Right lobe of liver (tissue), 6 donors: ENCODE measurements at regions not wholly inside any gene's neighbourhood (a gene's known extent, or its start where the extent isn't known, plus 50 kb on each side); places are given as distances from the start of the nearest gene placed in this dataset.

Source experiments
- ATAC-seq, 4 donors: fragments of 200-7000 bp; cut with Tn5 transposase; one replicate each; pipeline ENCODE4 v1.9.1; 2020; ENCODE audit warnings: mild to moderate bottlenecking in 4 of 4, moderate library complexity in 4 of 4
- DNase-seq, 3 donors: peaks; one replicate each; pipeline ENCODE4 v3.0.0-alpha.2; 2020
- H3K27ac ChIP-seq, 3 donors: fragments of 200-600 bp; one replicate each; pipeline ENCODE4 v1.8.0; 2022
- H3K27me3 ChIP-seq, 2 donors: fragments of 200-600 bp; one replicate each; pipeline ENCODE4 v1.8.0; 2022
- H3K36me3 ChIP-seq, 4 donors: fragments of 200-600 bp; sonication (generic) in 1 of 4; one replicate each; pipeline versions ENCODE4 v1.5.1 to v1.8.0; 2017 to 2022; ENCODE audit warnings: control low read depth in 1 of 4
- H3K4me1 ChIP-seq, 4 donors: fragments of 200-600 bp; sonication (generic) in 1 of 4; one replicate each; pipeline versions ENCODE4 v1.5.1 to v1.8.0; 2017 to 2022; ENCODE audit warnings: control low read depth in 1 of 4
- H3K4me3 ChIP-seq, 3 donors: fragments of 200-600 bp; one replicate each; pipeline ENCODE4 v1.8.0; 2022
- H3K9me3 ChIP-seq, 4 donors: fragments of 200-600 bp; sonication (generic) in 1 of 4; one replicate each; pipeline versions ENCODE4 v1.5.1 to v1.8.0; 2017 to 2022; ENCODE audit warnings: control low read depth in 1 of 4
- POLR2A ChIP-seq: fragments of 450-650 bp; IDR thresholded peaks from one replicate; pipeline ENCODE4 v1.6.1; 2017; ENCODE audit warnings: antibody characterized with exemption, mild to moderate bottlenecking
- WGBS: methylation state at CpG from one replicate; pipeline ENCODE4 v1.1.6; 2018; ENCODE audit warnings: low coverage, low lambda C conversion rate; ENCODE audit not compliant: insufficient coverage; ENCODE audit errors: missing lambda C conversion rate; 5-methylcytosine and 5-hydroxymethylcytosine counted together
- intact Hi-C, 2 donors: fragments of 100-400 bp; cut with DNase I; formaldehyde crosslinking; loops; one replicate each; pipeline versions ENCODE4 v1.11.2 to v1.14.1; 2022
- TF ChIP-seq, protein P1 (sequence below), 4 donors: fragments of 200-600 bp in 3 of 4; fragments of 450-650 bp in 1 of 4; IDR thresholded peaks; one replicate each; pipeline versions ENCODE4 v1.5.1 to v1.8.0; 2016 to 2022; ENCODE audit warnings: antibody characterized with exemption in 4 of 4, mild to moderate bottlenecking in 2 of 4
- donor health status: DM: no; HTN: yes; CAD: no.
- donor health status: DM: no; HTN: no; CAD: no.
- donor health status: DM: no; HTN: no; CAD: no.
- donor health status: DM: no; HTN: yes; CAD: no.
- donor health status: DM: no; HTN: yes; CAD: no.

DNA sequence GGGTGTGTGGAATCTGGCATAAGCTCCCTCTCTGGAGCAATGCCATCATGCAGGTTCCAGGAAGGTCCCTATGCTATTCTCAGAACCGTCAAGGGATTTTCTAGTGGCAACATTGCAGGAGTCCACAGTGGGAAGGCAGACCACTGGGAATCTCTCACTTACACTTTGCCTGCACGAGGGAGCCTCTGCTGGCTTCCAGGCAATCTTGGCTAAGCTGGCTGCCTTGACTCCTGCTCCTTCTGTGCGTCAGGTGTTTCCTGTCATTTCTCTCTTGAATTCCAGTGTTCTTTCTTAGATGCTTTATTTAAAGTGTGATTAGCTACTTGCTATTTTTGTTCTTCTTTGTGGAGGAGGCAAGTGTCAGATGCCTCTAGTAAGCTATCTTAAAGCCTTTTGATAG, 414.0 kb upstream of the ATP2B1 start:
- DNase-seq (no peak), ATAC-seq (no peak)
- H3K36me3 ChIP-seq = no peaks in the 10 kb centered on the region
- no peak overlapping the region for H3K27ac ChIP-seq
- intact Hi-C loops = no loop called here
- TF ChIP-seq POLR2A = no peak
- TF ChIP-seq, protein P1, sequence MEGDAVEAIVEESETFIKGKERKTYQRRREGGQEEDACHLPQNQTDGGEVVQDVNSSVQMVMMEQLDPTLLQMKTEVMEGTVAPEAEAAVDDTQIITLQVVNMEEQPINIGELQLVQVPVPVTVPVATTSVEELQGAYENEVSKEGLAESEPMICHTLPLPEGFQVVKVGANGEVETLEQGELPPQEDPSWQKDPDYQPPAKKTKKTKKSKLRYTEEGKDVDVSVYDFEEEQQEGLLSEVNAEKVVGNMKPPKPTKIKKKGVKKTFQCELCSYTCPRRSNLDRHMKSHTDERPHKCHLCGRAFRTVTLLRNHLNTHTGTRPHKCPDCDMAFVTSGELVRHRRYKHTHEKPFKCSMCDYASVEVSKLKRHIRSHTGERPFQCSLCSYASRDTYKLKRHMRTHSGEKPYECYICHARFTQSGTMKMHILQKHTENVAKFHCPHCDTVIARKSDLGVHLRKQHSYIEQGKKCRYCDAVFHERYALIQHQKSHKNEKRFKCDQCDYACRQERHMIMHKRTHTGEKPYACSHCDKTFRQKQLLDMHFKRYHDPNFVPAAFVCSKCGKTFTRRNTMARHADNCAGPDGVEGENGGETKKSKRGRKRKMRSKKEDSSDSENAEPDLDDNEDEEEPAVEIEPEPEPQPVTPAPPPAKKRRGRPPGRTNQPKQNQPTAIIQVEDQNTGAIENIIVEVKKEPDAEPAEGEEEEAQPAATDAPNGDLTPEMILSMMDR (IDR thresholded peaks at IDR 0.05) = no peak
- H3K4me1 ChIP-seq = no peaks in the 10 kb centered on the region
- H3K4me3 ChIP-seq = no peak overlapping the region
- peaks cover 0 to 5% (median 0%) of the 10 kb centered on the region in 4 donors for H3K9me3 ChIP-seq
- H3K27me3 ChIP-seq = no peaks in the 10 kb centered on the region
- 67% methylated on average over 1 of the region's 3 CpGs for WGBS

DNA sequence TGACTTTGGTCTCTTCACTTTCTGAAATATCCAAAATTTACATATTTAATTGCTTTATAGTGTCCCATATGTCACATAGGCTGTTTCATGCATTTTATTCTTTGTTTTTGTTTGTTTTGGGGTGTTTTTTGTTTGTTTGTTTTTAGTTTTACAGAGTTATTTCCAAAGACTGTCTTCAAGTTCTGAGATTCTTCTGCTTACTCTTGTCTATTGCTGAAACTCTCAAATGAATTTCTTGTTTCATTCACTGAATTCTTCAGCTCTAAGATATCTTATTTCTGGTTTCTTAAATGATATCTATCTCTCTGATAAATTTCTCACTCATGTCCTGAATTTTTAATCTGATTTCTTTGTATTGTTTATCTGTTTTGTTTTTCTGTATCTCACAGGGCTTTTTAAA, 412.0 kb upstream of the ATP2B1 start:
- no peaks in the 10 kb centered on the region for H3K4me1 ChIP-seq
- H3K36me3 ChIP-seq = no peaks in the 10 kb centered on the region
- no peak for TF ChIP-seq POLR2A
- TF ChIP-seq, protein P1 (IDR thresholded peaks at IDR 0.05) = no peak
- no peak for DNase-seq
- H3K27ac ChIP-seq = no peak overlapping the region
- no peaks in the 10 kb centered on the region for H3K27me3 ChIP-seq
- intact Hi-C loops = no loop called here
- no peak for ATAC-seq
- H3K9me3 ChIP-seq = peaks cover 0 to 5% (median 0%) of the 10 kb centered on the region in 4 donors
- H3K4me3 ChIP-seq = no peak overlapping the region

DNA sequence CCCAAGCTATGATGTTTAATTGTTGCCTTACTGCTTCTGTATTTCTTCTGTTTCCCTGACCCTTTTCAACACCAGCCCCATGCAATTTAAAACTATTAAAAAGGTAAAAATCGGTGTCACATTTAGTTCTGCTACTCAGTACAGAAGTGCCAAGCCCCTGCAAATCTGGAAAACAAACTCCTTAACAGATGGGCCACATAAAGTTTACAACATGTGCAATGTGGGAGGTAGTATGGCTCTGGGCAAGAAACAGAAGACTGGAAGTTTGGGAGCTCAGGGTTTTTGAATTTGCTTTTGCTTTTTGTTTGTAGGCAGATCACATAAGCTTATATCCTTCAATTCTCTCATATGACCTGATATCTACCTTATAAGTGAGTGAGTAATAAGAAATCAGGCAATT, 404.0 kb upstream of the ATP2B1 start:
- no peak for TF ChIP-seq POLR2A
- TF ChIP-seq, protein P1 (IDR thresholded peaks at IDR 0.05) = no peak
- Histone ChIP-seq H3K27ac (no peak overlapping the region), H3K27me3 (no peaks in the 10 kb centered on the region), H3K4me1 (no peaks in the 10 kb centered on the region), H3K9me3 (no peaks in the 10 kb centered on the region), H3K36me3 (no peaks in the 10 kb centered on the region), H3K4me3 (no peak overlapping the region)
- WGBS = 44% methylated on average over 1 of the region's 1 CpG
- no peak for DNase-seq
- intact Hi-C loops = no loop called here
- no peak for ATAC-seq

DNA sequence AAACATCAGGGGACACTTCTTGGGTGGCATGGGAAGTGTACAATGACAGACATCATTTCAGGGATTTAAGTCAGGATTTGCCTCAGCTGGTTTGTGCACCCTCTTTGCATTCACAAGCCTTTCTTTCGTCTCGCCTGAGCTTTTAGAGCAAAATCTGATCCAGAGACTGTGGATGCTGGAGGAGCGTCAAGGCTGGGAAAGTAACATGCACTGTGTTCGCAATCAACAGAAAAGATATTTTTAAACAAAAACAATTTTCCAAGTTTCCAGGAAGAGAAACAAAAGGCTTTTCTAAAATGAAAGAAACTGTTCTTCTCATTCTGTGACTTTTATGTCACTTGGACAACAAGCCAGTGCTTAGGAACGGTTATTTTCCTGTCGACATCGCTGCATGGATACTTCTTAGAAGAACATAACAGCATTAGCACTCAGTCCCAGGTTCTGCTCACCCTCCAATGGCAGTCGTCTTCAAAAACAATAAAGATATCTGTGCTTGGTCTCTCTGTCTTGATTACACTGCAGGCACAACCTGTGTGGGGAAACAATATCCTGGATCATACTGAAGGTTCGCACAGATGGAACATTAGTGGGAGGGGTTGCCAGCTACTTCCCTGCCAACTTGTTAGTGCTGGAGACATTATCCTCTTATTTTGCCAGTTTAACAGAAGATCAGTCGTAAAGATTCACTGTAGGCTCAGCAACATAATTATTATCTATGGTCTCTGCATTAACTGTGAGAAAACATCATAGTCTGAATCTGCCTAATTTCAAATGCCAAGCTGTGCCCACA, 403.3 kb upstream of the ATP2B1 start:
- no peak for DNase-seq
- H3K27ac ChIP-seq = no peak overlapping the region
- H3K4me1 ChIP-seq = no peaks in the 10 kb centered on the region
- intact Hi-C loops = no loop called here
- no peaks in the 10 kb centered on the region for H3K9me3 ChIP-seq
- TF ChIP-seq POLR2A = no peak
- TF ChIP-seq, protein P1 (IDR thresholded peaks at IDR 0.05) = no peak
- WGBS = 71% methylated on average over 9 of the region's 10 CpGs
- H3K4me3 ChIP-seq = no peak overlapping the region
- no peak for ATAC-seq
- H3K27me3 ChIP-seq = no peaks in the 10 kb centered on the region
- H3K36me3 ChIP-seq = no peaks in the 10 kb centered on the region
